ENCODE measurements at regions not wholly inside any gene's neighbourhood (a gene's known extent, or its start where the extent isn't known, plus 50 kb on each side); places are given as distances from the start of the nearest gene placed in this dataset.

- TF ChIP-seq CTCF (IDR thresholded peaks at IDR 0.05) = no peak
- no peak for TF ChIP-seq EP300 (IDR thresholded peaks at IDR 0.05)
- TF ChIP-seq POLR2A (IDR thresholded peaks at IDR 0.05) = no peak
Measured at GRCh38 chr12:89836026-89836425, 127.4 kb upstream of the ATP2B1 start.

Data from gastroesophageal sphincter (tissue), 3 donors.